ENCODE measurements at regions not wholly inside any gene's neighbourhood (a gene's known extent, or its start where the extent isn't known, plus 50 kb on each side); places are given as distances from the start of the nearest gene placed in this dataset.

DNA sequence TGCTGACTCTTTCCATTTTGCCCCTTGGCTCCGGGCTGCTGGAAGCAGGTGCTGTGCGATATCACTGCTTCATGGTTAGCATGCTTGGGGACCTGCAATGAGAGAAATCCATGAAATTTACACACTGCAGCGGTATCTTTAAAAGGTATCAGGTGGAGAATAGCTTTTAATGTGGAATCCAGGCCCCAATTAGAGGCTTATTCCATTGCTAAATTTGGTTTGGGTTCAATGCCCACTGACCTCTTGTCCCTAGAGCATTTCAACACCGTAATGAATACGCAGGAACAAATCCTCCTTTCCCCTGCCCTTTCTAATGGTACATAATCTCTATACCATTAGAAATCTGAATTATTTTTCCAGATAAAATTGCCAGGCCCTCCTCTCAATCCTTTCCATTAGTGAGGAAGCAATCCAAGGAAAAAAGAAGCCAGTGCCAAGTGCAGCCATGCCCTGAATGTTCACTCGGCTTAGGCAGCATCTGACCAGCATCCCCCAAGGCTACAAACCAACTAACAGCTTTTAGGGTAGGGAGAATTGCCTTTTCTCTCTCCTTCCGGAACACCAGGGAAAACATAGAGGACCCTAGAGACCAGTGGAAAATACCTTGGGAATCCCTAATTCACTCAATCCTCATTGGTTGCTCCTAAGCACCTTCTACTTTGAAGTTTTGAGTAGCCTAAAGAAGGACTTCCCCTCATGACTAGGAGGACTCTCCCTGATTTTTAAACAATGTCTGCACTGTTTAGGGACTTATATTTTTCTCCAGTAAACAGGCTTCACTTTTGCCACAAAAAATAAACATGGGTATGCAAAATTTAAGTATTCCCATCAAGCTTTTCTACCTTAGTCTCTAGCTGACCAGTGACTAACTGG lies 143.1 kb downstream of the QRSL1 start:
- no peak for DNase-seq (ENCODE audit: low read depth)

GRCh38 chr6:106771822-106772221 lies 142.4 kb downstream of the QRSL1 start:
- DNase-seq (ENCODE audit: low read depth) = no peak

- DNase-seq (ENCODE audit: low read depth) = no peak
These were observed 141.3 kb downstream of the QRSL1 start for GRCh38 chr6:106770663-106771062.

DNA sequence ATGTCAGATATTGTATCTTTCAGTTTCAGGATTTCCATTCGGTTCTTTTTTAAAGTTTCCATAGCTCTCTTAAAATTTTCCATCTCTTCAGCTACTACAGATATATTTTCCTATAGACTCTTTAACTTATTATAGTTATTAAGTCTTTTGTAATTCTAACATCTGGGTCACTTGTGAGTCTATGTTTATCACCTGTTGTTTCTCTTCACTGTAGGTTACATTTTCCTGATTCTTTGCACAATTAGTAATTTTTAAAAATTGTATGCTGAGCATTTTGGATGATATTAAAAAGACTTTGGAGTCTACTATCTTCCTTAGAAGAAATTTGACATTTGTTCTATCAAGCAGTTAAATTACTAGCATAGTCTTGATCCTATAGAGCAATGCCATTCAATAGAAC lies 140.7 kb downstream of the QRSL1 start:
- DNase-seq (ENCODE audit: low read depth) = no peak

DNA sequence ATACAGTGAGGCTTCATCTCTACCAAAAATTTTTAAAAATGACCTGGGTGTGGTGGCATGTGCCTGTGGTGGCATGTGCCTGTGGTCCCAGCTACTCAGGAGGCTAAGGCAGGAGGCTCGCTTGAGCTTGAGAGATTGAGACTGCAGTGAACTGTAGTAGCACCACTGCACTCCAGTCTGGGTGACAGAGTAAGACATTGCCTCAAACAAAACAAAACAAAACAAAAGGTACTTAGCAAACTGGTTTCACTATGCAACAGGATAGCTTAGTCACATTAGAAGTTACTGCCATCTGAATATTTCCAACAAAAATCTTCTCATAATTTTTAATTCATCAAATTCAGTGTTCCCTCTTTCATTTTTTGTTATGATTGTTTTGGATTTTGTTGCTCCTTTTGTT lies 137.9 kb downstream of the QRSL1 start:
- no peak for DNase-seq (ENCODE audit: low read depth)

GRCh38 chr6:106766201-106766600 lies 136.8 kb downstream of the QRSL1 start:
- no peak for DNase-seq (ENCODE audit: low read depth)

- no peak for DNase-seq (ENCODE audit: low read depth)
These were observed 136.1 kb downstream of the QRSL1 start for GRCh38 chr6:106765496-106765895.

GRCh38 chr6:106764353-106764980 lies 135.1 kb downstream of the QRSL1 start:
- DNase-seq (ENCODE audit: low read depth) = no peak

DNA sequence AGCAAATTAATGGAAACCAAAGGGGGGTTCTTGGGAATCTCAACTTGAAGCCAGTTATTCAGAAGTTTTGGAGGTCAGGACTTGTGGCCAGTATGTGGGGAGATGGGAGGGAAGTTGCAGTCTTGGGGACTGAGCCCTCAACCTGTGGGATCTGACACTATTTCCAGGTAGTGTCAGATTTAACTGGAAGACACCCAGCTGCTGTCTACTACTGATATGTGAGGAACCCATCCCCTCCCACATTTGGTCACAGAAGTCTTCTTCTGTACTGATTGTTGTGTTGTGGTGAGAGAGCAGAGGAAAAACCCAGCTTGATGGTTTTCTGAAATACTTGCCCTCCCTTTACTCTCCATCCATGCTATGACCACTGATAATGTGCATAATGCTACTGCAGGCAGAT lies 134.0 kb downstream of the QRSL1 start:
- DNase-seq (ENCODE audit: low read depth) = no peak

GRCh38 chr6:106761160-106761559 lies 131.8 kb downstream of the QRSL1 start:
- DNase-seq (ENCODE audit: low read depth) = no peak

DNA sequence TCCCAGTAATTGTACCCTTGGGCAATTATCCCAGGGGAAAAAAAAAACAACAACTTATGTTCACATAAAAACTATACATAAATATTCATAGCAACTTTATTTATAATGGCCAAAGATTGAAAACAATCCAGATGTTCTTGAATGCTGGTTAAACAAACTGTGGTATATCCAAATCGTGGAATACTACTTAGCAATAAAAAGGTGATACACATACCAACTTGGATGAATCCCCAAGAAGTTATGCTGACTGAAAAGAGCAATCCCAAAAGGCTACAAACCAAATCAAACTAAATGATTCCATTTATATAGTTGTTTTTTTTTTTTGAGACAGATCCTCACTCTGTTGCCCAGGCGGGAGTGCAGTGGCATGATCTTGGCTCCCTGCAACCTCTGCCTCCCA lies 129.7 kb downstream of the QRSL1 start:
- DNase-seq (ENCODE audit: low read depth) = no peak

DNA sequence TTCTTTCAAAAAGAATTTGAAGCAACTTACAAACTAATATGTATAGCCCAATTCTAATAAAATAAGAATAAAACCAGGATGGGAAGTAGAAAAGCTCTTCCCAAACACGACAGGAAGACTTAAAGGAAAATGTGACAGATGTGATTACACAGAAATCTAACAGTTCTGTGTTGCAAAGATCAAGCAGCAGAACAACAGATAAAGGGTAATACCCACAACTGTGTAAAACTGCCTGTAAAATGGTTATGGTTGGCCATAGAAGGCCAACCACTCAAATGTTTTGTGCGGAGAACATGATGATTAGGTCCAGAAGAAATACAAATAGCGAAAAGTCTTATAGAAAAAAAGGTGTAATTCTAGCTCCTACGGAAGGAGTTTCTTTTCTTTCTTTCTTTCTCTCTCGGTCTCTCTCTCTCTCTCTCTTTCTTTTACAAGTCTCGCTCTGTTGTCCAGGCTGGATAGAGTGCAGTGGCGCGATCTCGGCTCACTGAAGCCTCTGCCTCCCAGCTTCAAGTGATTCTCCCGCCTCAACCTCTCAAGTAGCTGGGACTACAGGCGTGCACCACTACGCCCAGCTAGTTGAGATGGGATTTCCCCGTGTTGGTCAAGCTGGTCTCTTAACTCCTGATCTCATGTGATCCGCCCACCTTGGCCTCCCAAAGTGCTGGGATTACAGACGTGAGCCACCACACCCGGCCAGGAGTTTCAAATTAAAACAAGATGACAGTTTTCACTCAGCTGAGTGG lies 128.5 kb downstream of the QRSL1 start:
- no peak for DNase-seq (ENCODE audit: low read depth)

DNA sequence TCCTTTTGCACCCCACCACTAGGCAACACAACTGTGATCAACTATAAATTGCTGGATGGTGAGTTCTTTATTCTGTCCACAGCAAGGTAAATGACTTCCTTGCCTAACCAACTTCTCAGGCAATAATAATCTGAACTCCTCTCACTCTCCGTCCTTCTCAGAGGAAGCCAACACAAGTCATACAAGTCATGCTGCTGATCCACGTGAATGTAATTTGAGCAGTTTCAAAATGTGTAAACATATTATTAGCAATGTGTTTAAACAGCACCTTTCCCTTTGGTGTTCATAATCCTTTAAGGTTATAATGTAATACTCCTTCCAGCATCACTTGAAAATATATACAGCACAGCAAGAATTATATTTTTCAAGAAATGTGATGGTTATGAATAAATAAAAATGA lies 127.9 kb downstream of the QRSL1 start:
- DNase-seq (ENCODE audit: low read depth) = no peak

DNA sequence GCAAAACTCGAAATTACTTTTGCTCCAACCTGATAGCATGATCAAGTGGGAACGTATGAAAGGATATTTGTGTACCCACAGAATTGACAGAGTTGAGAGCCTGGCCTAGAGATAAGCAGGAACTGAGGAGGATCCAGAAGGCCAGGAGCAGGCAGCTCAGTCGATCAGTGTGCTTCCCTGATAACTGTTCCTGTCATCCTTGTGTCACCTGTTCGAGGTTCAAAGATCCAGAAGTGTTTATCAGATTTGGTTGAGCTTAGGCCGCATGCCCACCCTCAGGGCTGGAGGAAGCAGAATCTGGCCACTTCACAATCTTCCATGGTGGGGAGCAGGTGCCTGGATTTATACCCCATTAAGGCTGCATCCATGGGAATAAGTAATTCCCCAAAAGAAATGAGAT lies 124.8 kb downstream of the QRSL1 start:
- no peak for DNase-seq (ENCODE audit: low read depth)

DNA sequence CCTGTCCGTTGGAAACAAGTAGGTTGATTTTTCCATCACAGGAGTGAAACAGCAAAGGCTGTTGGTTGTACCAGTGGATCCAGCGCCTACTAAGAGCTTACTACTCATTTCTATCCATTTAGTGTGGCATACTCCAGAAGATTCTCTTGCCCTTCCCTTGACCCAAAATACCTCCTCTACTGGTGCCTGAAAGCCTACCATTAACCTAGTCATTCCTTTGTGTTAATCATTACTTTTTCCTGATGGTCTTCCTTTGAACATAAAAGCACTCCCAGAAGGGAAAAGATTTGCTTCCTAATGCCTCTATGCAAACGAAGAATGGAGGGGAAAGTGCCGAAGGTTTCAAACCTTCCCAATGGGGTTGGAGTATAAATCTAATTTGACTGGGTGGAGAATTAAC lies 123.3 kb downstream of the QRSL1 start:
- no peak for DNase-seq (ENCODE audit: low read depth)

DNA sequence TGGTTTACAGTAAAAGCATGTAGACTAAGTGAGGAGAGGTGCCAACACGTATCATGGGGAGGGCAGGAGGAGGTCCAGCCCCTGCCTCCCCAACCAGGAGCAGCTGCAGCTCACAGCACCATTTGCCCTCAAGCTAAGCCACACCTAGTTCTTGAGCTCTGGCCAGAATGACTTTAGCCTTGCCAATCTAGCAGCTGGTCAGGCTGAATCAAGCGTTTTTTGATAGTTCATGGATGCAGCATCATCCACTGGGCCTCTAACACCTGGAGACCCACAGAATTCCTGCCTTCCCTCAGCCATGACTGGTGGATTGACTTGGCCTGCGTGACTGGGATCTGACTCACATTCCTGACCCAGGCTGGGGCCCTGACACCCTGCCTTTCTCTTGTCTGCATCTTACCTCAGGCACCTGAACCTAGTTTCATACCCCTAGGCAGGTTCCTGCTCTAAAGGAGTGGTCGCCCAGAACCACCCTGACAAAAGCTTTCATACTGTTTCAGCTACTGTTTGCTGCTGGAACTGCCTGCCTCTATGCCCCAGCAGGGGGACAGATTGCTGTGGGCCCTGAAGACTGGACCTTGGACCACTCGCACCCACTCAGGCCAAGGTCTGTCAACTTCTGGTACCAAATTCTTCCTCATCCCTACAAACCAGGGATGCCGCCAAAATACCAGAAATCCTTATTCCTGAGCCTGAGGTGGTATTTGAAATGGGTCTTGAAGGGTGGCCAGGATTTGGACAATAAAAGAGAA lies 122.3 kb downstream of the QRSL1 start:
- DNase-seq (ENCODE audit: low read depth) = peak; percentile 66

- no peak for DNase-seq (ENCODE audit: low read depth)
These were observed 121.6 kb downstream of the QRSL1 start for GRCh38 chr6:106750946-106751345.

GRCh38 chr6:106750142-106750918 lies 121.0 kb downstream of the QRSL1 start:
- DNase-seq (ENCODE audit: low read depth) = no peak

GRCh38 chr6:106749609-106750008 lies 120.2 kb downstream of the QRSL1 start:
- DNase-seq (ENCODE audit: low read depth) = peak; percentile 41

GRCh38 chr6:106748547-106749207 lies 119.3 kb downstream of the QRSL1 start:
- no peak for DNase-seq (ENCODE audit: low read depth)

DNA sequence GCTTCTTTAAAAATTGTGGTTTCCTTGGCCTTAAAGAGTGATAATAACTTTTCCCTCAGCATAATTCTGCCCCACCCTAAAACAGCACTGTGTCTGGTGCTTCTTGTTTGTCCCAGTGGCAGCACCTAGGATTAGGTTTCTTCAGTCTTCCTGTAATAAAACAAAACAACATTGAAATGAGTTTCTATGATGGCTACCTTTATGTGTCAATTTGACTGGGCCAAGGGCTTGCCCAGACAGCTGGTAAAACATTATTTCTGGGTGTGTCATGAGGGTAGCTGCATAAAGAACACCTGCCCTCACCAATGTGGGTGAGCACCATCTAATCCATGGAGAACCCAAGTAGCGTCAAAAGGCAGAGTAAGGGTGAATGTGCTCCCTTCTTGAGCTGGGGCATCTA lies 117.8 kb downstream of the QRSL1 start:
- no peak for DNase-seq (ENCODE audit: low read depth)

Measured in Daoy (cell line).